ENCODE measurements at regions not wholly inside any gene's neighbourhood (a gene's known extent, or its start where the extent isn't known, plus 50 kb on each side); places are given as distances from the start of the nearest gene placed in this dataset.

GRCh38 chr2:17272170-17272569 lies 246.1 kb downstream of the RAD51AP2 start:
- FAIRE-seq (no peak), DNase-seq (ENCODE audit: insufficient read length, low spot score) (no peak)
- TF ChIP-seq POLR2A (IDR thresholded peaks at IDR 0.05; ENCODE audit: low read depth, low read length), result no peak

- no peak for DNase-seq (ENCODE audit: insufficient read length, low spot score)
- FAIRE-seq, result no peak
- TF ChIP-seq POLR2A (IDR thresholded peaks at IDR 0.05; ENCODE audit: low read depth, low read length), result no peak
Measured at GRCh38 chr2:17271416-17271815, 246.8 kb downstream of the RAD51AP2 start.

- DNase-seq (ENCODE audit: insufficient read length, low spot score) (no peak), FAIRE-seq (no peak)
- no peak for TF ChIP-seq POLR2A (IDR thresholded peaks at IDR 0.05; ENCODE audit: low read depth, low read length)
Measured at GRCh38 chr2:17270894-17271293, 247.3 kb downstream of the RAD51AP2 start.

GRCh38 chr2:17263570-17263968 lies 254.7 kb downstream of the RAD51AP2 start:
- TF ChIP-seq POLR2A (IDR thresholded peaks at IDR 0.05; ENCODE audit: low read depth, low read length), result no peak
- FAIRE-seq (no peak), DNase-seq (ENCODE audit: insufficient read length, low spot score) (no peak)

DNA sequence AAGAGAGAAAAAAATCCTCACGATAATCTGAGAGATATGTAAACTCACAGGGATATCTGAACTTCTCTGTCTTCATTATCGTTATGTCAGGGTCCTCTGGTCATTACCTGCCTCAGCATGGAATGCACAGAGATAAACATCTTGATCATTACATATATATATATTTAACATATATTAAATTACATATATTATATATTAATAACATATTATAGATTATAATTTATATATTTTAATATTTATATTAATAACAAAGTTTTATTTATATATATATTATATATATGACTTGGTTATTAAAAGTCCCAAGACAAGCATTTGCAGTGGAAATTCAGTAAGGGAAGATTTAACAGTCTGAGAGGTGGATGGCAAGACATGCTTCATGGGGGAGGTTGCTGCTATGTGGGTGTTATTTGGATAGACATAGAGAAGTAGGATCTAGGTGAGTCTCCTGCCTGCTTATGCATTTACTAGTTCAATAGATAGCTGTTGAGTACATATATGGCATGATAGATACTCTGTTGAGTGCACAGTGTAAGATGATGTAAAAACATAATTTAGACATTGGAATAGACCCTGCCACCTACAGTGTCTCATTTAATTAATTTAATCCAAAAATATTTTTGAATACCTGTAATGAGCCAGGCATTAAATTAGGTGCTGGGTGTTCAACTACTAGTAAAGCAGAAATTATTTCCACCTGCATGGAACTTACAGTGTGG lies 255.2 kb downstream of the RAD51AP2 start:
- FAIRE-seq, result no peak
- no peak for TF ChIP-seq POLR2A (IDR thresholded peaks at IDR 0.05; ENCODE audit: low read depth, low read length)

DNA sequence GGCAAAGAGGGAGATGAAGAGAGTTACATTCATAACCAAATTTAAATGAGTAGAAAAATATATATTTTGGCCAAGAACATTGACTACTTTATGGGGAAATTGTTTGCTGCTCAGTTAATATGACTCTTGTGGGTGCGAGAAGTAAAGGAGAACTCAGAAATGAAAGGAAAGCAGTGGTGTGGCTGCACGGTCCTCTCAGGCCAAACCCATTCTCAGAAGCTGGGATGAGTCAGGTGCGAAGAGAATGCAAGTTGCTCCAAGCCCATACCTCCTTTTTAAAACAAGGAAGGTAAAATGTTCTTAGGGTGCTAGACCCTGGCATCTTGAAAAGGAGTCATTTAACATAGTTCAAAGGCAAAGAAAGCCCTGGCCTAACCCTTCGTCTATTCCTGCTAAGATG lies 258.6 kb downstream of the RAD51AP2 start:
- DNase-seq (ENCODE audit: insufficient read length, low spot score) (no peak), FAIRE-seq (no peak)
- TF ChIP-seq POLR2A (IDR thresholded peaks at IDR 0.05; ENCODE audit: low read depth, low read length), result no peak

More for the DNA sequence above, 255.2 kb downstream of the RAD51AP2 start:
- DNase-seq (ENCODE audit: insufficient read length, low spot score), result no peak

DNA sequence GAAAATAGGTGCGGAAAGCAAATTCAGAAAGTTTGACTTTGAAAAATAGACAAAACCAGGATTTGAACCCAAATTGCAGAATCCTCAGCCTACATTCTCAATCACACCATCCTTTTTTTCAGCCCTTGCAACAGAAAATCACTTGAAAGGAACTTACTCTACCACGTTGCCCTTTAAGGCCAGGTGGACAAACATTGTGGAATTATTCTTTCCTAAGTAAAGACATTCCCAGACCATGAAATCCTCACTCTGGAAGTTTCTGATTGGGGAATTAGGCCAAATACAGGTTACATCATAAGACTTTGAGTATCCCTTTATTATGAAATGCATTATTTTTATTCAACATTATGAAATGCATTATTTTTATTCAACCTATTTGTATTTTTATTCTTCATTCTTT lies 259.4 kb downstream of the RAD51AP2 start:
- TF ChIP-seq POLR2A (IDR thresholded peaks at IDR 0.05; ENCODE audit: low read depth, low read length), result no peak
- FAIRE-seq (no peak), DNase-seq (ENCODE audit: insufficient read length, low spot score) (no peak)

- FAIRE-seq (no peak), DNase-seq (ENCODE audit: insufficient read length, low spot score) (no peak)
- no peak for TF ChIP-seq POLR2A (IDR thresholded peaks at IDR 0.05; ENCODE audit: low read depth, low read length)
Measured at GRCh38 chr2:17257189-17257909, 260.9 kb downstream of the RAD51AP2 start.

DNA sequence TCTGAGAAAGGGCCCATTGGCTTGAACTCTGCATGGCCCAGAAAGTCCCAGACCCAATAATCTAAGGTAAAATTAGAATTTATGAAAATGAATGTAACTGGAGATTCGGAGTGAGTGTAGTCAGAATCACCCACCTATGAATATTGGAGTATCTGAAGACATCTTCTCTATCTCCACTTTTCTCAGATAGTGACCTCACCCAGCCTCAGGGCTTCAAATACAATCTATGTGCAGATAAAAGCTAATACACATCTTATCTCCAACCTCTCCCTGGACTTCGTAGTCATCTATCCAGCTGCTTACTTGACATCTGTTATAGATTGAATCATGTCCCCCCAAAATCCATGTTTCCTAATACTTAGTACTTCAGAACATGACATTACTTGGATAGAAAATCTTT lies 263.2 kb downstream of the RAD51AP2 start:
- FAIRE-seq (no peak), DNase-seq (ENCODE audit: insufficient read length, low spot score) (no peak)
- no peak for TF ChIP-seq POLR2A (IDR thresholded peaks at IDR 0.05; ENCODE audit: low read depth, low read length)

DNA sequence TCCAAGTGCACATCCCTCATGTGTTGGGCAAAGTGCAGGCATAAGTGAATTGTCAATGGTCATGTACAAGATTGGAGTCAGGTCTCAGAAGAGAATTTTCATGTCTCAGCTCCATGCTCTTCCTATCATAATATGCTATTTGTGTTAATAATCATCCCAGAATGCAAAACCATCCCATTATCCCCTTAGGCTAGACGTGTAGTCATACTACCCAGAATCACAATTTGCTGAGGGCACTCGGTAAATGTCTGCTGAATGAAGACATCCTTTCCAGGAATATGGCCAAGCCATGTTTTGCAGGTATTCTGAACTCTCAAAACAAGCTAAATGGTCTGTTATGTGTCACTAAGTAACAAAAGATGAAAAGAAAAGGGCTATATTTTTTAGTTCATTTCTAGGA lies 263.8 kb downstream of the RAD51AP2 start:
- DNase-seq (ENCODE audit: insufficient read length, low spot score) (no peak), FAIRE-seq (no peak)
- no peak for TF ChIP-seq POLR2A (IDR thresholded peaks at IDR 0.05; ENCODE audit: low read depth, low read length)

GRCh38 chr2:17252258-17252657 lies 266.0 kb downstream of the RAD51AP2 start:
- DNase-seq (ENCODE audit: insufficient read length, low spot score), result no peak
- FAIRE-seq, result no peak
- no peak for TF ChIP-seq POLR2A (IDR thresholded peaks at IDR 0.05; ENCODE audit: low read depth, low read length)

GRCh38 chr2:17251171-17251570 lies 267.1 kb downstream of the RAD51AP2 start:
- no peak for TF ChIP-seq POLR2A (IDR thresholded peaks at IDR 0.05; ENCODE audit: low read depth, low read length)
- FAIRE-seq (no peak), DNase-seq (ENCODE audit: insufficient read length, low spot score) (no peak)

DNA sequence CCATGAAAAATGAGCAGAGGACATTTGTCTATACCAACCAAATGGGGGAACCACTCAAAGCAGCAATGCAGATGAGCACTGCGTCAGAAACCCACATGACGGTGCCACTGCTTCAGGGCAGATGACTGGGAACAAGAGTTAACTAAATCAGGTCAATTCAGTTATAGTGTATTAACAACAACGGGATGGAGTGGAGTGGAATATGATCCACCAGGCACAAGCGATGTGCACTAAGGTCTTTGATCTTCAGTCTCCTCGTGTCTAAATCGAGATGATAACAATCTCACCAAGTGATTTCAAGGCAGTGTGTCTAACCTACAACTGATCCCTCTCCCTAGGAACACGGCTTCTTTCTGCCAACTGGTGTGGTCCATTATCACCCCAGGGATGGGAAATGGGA lies 269.0 kb downstream of the RAD51AP2 start:
- DNase-seq (ENCODE audit: insufficient read length, low spot score) (no peak), FAIRE-seq (no peak)
- TF ChIP-seq POLR2A (IDR thresholded peaks at IDR 0.05; ENCODE audit: low read depth, low read length), result no peak

- DNase-seq (ENCODE audit: insufficient read length, low spot score), result no peak
- no peak for FAIRE-seq
- no peak for TF ChIP-seq POLR2A (IDR thresholded peaks at IDR 0.05; ENCODE audit: low read depth, low read length)
Measured at GRCh38 chr2:17245906-17246305, 272.3 kb downstream of the RAD51AP2 start.
